Effector memory CD4-positive, alpha-beta T cell (primary cell): ENCODE measurements at regions not wholly inside any gene's neighbourhood (a gene's known extent, or its start where the extent isn't known, plus 50 kb on each side); places are given as distances from the start of the nearest gene placed in this dataset.

Experiments used
- DNase-seq, 3 donors: peaks; one replicate each; pipeline ENCODE4 v3.0.0-alpha.2; 2020
- H3K27ac ChIP-seq: 2 replicates; pipeline ENCODE4 v1.7.0; 2013; ENCODE audit warnings: mild to moderate bottlenecking, low read length, moderate library complexity; ENCODE audit not compliant: insufficient read depth, poor library complexity, severe bottlenecking
- H3K27me3 ChIP-seq: replicated peaks from 2 replicates; pipeline ENCODE4 v1.7.0; 2013; ENCODE audit warnings: mild to moderate bottlenecking, low read length; ENCODE audit not compliant: insufficient read depth, control insufficient read depth, poor library complexity, severe bottlenecking
- H3K36me3 ChIP-seq: 2 replicates; pipeline ENCODE4 v1.7.0; 2013; ENCODE audit warnings: mild to moderate bottlenecking, low read length, moderate library complexity; ENCODE audit not compliant: control insufficient read depth, insufficient read depth
- H3K4me1 ChIP-seq: 2 replicates; pipeline ENCODE4 v1.7.0; 2013; ENCODE audit warnings: low read length, mild to moderate bottlenecking; ENCODE audit not compliant: control insufficient read depth, insufficient read depth, poor library complexity, severe bottlenecking
- H3K4me3 ChIP-seq: 2 replicates; pipeline ENCODE4 v1.7.0; 2013; ENCODE audit warnings: low read length, low read depth, mild to moderate bottlenecking; ENCODE audit not compliant: insufficient read depth, poor library complexity, severe bottlenecking
- H3K9me3 ChIP-seq: 2 replicates; pipeline ENCODE4 v1.7.0; 2013; ENCODE audit warnings: mild to moderate bottlenecking, low read length, moderate library complexity; ENCODE audit not compliant: control insufficient read depth

DNA sequence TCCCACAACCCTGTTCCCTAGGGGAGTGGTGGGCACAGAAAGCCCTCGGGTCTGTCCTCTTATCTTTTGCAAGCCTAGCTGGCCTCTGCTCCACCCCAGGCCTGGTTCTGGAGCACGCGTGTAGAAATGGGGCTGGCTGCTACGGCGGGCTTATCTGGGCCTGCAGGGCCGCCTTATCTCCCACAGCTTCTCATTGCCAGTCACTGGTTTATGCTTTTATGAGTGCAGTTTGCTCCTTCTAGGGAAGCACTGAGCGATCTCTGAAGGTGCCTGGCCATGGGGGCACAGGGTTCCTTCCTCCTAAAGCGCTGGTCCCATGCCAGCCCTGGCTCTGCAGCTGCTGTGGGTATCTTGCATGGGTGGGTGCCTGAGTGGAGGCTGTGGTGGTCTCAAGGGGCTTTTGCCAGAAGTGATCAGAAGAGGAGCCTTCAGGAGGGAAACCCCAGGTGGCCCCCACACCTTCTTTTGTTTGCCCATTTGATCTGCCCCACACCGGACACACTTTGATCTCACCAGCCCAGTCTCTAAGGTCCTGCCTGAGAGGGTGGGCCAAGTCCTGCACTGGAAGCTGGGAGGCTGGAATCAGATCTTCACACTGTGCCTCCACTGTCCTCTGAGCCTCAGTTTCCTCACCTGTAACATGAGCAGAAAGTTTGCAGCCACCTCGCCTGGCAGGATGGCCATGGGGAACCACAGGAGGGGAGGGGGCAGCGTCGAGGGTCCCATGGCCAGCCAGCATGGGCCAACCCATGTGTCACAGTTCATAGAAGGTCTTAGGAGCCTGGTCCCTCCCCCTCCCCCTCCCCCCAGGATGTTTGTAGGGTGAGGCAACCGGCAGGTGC is 86.6 kb upstream of the FGF3 start:
- Histone ChIP-seq H3K4me3 (no peak overlapping the region), H3K27ac (no peak overlapping the region), H3K4me1 (no peaks in the 10 kb centered on the region), H3K9me3 (no peaks in the 10 kb centered on the region), H3K27me3 (peaks cover 5% of the 10 kb centered on the region), H3K36me3 (no peaks in the 10 kb centered on the region)
- DNase-seq = no peak

DNA sequence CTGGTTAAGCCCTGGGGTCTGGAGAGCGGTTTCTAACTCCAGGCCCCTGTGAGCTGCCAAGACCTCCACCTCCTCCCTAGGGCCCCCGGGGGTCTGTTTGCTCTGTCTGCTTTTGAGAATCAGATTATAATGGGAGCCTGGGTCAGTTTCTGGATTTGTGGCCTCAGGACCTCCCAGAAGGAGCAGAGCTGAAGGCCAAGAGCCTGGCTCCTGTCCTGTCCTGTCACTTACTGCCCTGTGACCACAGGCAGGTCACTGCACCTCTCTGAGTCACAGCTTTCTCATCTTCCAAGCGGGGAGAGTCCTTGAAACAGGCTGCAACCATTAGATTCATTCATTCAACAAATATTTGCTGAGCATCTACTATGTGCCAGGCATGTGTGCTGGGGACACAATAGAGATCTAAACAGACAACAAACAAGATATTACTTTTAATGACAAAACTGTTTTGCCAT is 87.3 kb upstream of the FGF3 start:
- H3K4me1 ChIP-seq = no peaks in the 10 kb centered on the region
- H3K27me3 ChIP-seq = peaks cover 5% of the 10 kb centered on the region
- H3K36me3 ChIP-seq = no peaks in the 10 kb centered on the region

DNA sequence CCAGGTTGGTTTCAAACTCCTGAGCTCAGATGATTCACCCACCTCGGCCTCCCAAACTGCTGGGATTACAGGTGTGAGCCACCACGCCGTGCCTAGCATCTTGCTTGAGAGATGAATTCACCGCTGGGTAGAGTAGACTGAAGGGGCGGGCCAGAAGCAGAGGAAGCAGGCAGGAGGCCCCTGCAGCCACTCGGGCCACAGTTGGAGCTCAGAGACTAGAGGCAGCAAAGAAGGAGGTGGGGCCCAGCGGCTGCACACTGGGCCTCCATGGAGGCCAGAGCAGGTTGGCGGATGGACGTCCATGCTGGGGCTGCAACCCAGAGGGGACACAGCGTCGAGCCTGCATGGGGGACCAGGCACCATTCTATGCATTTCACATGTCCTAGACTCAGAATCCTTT is 88.4 kb upstream of the FGF3 start:
- no peak for DNase-seq
- Histone ChIP-seq H3K4me1 (no peaks in the 10 kb centered on the region), H3K9me3 (no peaks in the 10 kb centered on the region), H3K27ac (no peak overlapping the region), H3K27me3 (peaks cover 5% of the 10 kb centered on the region), H3K36me3 (no peaks in the 10 kb centered on the region), H3K4me3 (no peak overlapping the region)

More for the DNA sequence above, 87.3 kb upstream of the FGF3 start:
- Histone ChIP-seq H3K4me3 (no peak overlapping the region), H3K9me3 (no peaks in the 10 kb centered on the region), H3K27ac (no peak overlapping the region)
- no peak for DNase-seq

DNA sequence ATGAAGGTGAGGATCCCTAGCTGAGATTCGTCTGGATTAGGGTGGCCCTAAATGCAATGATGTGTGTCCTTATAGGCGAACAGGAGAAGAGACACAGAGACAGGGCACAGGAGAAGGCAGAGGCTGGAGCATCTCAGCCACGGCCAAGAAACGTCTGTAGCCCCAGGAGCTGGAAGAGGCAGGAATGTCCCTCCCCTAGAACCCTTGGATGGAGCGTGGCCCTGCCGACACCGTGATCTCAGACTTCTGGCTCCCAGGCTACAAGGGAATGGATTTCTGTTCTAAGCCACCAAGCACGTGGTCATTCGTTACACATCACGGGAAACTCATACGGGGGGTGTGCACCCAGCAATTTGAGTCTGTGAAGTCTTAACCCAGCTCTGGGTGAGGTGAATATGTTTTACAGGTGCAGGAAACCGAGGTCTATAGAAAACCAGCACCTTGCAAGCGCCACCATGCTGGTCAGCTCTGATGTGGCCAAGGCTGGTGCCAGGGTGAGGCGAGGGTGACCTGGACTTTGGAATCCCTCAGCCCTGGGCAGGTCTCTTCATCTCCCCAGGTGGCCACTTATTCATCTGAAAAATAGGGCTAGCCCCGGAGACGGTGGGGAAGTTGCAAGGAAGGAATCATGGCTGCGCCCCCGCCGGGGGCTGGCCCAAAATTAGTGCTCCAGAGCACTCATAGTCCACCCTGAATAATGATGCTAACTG is 89.5 kb upstream of the FGF3 start:
- H3K27me3 ChIP-seq = peaks cover 5% of the 10 kb centered on the region
- H3K27ac ChIP-seq = no peak overlapping the region
- H3K9me3 ChIP-seq = no peaks in the 10 kb centered on the region
- no peak for DNase-seq
- H3K36me3 ChIP-seq = no peaks in the 10 kb centered on the region
- H3K4me3 ChIP-seq = no peak overlapping the region
- H3K4me1 ChIP-seq = no peaks in the 10 kb centered on the region

DNA sequence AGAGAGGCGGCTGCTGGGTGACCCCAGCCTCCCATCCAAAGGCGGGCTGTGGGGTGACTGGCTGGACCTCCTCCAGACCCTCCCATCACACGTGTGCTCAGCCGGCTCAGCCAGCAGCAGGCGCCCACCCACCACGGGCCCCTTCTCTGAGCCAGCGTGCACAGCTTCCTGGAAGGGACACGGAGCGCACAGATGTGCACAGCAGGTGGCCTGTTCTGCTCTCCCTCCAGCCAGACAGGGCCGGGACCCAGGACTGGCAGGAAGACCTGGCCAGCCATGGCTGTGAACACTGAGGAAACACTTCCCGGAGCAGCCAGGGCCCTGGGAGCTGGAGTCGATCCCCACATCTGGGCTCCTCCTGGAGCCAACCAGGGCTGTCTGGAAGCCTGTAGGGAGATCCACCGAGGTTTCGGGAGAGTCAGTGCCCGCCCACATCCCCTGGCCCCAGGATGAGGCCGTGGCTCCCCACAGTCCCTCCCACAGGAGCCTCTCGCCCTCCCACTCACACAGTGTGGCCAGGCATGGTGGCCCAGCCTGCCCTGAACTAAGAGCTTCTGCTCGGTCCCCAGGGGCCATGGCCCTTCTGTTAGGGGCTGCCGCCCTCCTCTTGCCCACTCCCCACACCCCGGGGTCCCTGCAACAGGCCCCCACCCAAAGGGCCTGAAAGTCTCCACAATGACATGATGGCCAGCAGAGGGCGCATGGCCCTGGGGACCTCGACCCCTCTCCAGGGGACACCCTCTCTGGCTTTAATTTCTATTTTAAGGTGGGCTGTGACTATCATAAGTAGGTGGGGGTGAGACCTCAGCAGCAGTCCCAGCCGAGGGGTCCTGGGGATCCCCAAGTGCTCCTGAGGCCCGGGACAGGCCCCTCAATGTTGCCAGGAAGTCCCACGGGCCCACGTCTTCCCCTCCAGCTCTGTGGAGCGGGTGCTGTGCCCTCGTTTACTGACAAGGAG is 90.6 kb upstream of the FGF3 start:
- Histone ChIP-seq H3K4me1 (no peaks in the 10 kb centered on the region), H3K36me3 (no peaks in the 10 kb centered on the region), H3K4me3 (no peak overlapping the region), H3K27me3 (peaks cover 6% of the 10 kb centered on the region), H3K27ac (no peak overlapping the region), H3K9me3 (no peaks in the 10 kb centered on the region)
- no peak for DNase-seq

DNA sequence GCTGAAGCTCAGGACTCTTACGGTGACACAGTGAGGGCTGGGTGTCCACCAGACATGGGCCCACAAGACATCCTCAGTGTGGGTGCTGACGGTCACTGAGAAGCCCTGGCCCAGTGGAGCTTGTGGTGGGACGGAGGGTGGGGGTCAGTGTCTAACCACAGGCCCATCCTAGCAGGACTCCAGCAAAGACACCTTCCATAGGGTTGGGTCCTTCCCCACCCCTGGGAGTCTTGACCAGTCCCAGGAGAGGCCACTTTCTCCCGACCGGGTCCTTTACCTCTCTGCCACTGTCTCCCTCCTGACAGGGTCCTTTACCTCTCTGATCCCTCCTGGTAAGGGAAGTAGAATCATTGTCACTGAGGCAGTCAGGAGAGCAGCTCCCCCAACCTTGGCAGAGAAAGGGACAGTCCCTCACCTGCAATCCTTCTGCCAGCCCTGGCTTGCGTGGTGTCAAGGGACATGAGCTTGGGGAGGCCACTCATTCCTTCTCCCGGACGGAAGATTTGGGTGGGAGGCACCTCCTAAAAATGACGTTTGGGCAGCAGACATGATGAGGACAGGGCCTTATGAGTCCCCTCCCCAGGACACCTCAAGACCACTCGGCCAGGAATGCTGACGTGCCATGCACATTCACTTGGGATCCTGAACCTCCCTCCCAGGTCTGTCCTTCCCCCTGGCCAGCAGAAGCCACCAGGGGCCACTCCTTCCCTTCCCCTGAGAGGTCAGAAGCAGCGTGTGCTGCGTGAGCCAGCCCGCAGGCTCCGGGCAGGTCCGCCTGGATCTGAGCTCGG is 91.5 kb upstream of the FGF3 start:
- H3K27ac ChIP-seq = no peak overlapping the region
- peaks cover 8% of the 10 kb centered on the region for H3K27me3 ChIP-seq
- no peak overlapping the region for H3K4me3 ChIP-seq
- no peaks in the 10 kb centered on the region for H3K4me1 ChIP-seq
- H3K9me3 ChIP-seq = no peaks in the 10 kb centered on the region
- no peaks in the 10 kb centered on the region for H3K36me3 ChIP-seq
- DNase-seq = no peak

DNA sequence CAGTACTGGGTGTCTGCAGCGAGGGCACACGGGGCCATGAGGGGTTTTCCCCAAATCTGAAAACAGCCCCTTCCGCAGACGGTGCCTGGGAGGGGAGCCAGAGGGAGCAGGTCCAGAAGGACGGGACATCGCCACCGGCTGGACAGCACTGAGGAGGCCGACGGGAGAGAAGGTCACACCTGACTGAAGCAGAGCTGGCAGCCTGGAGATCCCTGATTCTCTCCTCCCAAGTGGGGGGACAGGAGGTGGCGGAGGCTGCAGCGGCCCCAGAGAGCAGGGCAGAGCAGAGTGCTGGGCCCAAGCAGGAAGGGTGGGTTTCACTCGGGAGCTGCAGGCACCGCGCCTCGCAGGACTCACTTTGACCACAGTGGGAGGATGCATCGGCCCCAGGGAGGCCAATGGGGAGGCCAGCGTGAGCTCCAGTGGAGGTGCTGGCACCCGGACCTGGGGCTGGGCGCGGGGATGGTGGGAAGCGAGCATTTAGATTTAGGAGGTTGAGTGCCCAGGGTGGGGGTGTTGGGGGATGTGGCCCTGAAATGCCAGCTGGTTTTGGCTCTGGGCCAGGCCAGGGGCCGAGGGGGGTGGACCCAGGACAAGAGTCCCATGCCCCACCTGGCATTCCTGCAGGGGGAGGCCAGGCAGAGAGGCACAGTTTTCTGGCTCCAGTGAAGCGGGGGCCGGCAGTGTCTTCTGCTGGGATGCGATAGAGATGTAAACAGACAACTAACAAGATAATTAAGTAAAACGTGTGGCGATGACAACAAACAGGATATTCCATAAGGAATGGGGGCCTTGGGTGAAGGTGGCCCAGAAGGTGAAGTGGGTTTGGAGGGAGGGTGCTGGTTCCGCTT is 92.3 kb upstream of the FGF3 start:
- no peaks in the 10 kb centered on the region for H3K9me3 ChIP-seq
- no peak for DNase-seq
- no peak overlapping the region for H3K4me3 ChIP-seq
- peaks cover 3% of the 10 kb centered on the region for H3K27me3 ChIP-seq
- no peak overlapping the region for H3K27ac ChIP-seq
- H3K36me3 ChIP-seq = no peaks in the 10 kb centered on the region
- no peaks in the 10 kb centered on the region for H3K4me1 ChIP-seq

DNA sequence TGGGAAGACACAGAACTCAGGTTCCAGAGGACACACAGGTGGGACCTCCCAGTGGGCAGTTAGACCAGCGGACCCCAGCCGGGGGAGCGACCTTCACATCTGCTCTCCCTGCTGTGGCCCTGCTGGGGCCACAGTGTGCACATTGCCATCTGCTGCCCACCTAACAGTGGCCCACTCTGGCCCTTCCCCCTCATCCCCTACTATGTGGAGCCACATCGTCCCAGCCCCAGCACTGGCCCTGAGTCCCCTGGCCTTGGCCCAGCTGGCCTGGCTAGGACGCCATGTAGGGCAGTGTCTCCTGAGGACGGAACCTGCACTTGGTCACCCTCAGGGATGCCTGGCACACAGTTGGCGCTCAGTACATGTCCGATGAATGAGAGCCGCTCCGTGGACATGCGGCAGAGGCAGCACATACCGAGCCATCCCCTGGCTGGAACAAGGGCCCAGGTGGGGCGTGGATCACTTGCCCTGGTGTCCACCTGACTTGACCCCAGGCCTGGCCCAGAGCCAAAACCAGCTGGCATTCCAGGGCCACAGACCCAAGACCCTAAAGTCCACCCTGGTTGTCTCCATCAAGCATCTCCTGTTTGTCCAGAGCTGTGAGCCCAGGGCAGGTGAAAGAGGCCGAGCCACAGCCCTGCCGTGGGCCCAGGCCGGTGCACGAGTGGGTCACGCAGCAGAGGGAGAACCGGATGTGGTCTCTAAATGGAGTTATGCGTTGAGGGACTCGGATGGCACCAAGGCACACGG is 93.1 kb upstream of the FGF3 start:
- Histone ChIP-seq H3K27ac (no peak overlapping the region), H3K27me3 (peaks cover 3% of the 10 kb centered on the region), H3K4me1 (no peaks in the 10 kb centered on the region)

More for the DNA sequence above, 93.1 kb upstream of the FGF3 start:
- DNase-seq = no peak
- Histone ChIP-seq H3K4me3 (no peak overlapping the region), H3K36me3 (no peaks in the 10 kb centered on the region), H3K9me3 (no peaks in the 10 kb centered on the region)
